HCT116 (cell line): ENCODE measurements at regions not wholly inside any gene's neighbourhood (a gene's known extent, or its start where the extent isn't known, plus 50 kb on each side); places are given as distances from the start of the nearest gene placed in this dataset.

ENCODE experiments used
- EGR1 ChIP-seq: IDR thresholded peaks from 2 replicates; pipeline ENCODE4 v1.6.1; 2012; ENCODE audit warnings: low read depth
- EZH2 ChIP-seq: fragments of 200-600 bp; sonication (generic); IDR thresholded peaks from 2 replicates; pipeline ENCODE4 v1.6.1; 2017; ENCODE audit warnings: antibody characterized with exemption, mixed run types
- EZH2phosphoT487 ChIP-seq: fragments of 200-600 bp; IDR thresholded peaks from 2 replicates; pipeline ENCODE4 v1.6.1; 2018; ENCODE audit warnings: antibody characterized with exemption, borderline replicate concordance
- POLR2A ChIP-seq: IDR thresholded peaks from 2 replicates; pipeline ENCODE4 v1.7.0; 2011; ENCODE audit warnings: borderline replicate concordance; ENCODE audit not compliant: insufficient read depth, insufficient read length; ENCODE audit errors: extremely low read depth
- POLR2AphosphoS5 ChIP-seq: IDR thresholded peaks from 2 replicates; pipeline ENCODE4 v1.6.1; 2011; ENCODE audit warnings: mild to moderate bottlenecking, low read depth, low read length, moderate library complexity
- RAD21 ChIP-seq: IDR thresholded peaks from 2 replicates; pipeline ENCODE4 v1.6.1; 2012; ENCODE audit warnings: low read depth, mild to moderate bottlenecking
- TCF7L2 ChIP-seq: IDR thresholded peaks from 2 replicates; pipeline ENCODE4 v1.7.0; 2011; ENCODE audit warnings: borderline replicate concordance, inconsistent platforms; ENCODE audit not compliant: insufficient read depth, insufficient read length; ENCODE audit errors: extremely low read depth
- ZBTB33 ChIP-seq: IDR thresholded peaks from 2 replicates; pipeline ENCODE4 v1.6.1; 2011; ENCODE audit warnings: mild to moderate bottlenecking, low read length, moderate library complexity; ENCODE audit not compliant: insufficient replicate concordance; ENCODE audit errors: extremely low read depth
- ZNF274 ChIP-seq: fragments of 200-500 bp; sonication (Bioruptor generic); IDR thresholded peaks from 2 replicates; pipeline ENCODE4 v1.6.1; 2014; ENCODE audit warnings: mild to moderate bottlenecking, low read depth, low read length, inconsistent platforms
- TF ChIP-seq, protein P1 (sequence below), 3 experiments: fragments of 200-600 bp in 1 of 3; sonication (generic) in 1 of 3; IDR thresholded peaks in 2 of 3; conservative IDR thresholded peaks in 1 of 3; 2 replicates each; pipeline ENCODE4 v1.5.1; 2012 to 2017; ENCODE audit warnings: low read depth in 2 of 3, low read length in 2 of 3, antibody characterized with exemption in 1 of 3, borderline replicate concordance in 1 of 3, control low read depth in 1 of 3, mild to moderate bottlenecking in 1 of 3, mixed read lengths in 1 of 3, mixed run types in 1 of 3, moderate library complexity in 1 of 3; ENCODE audit not compliant: insufficient read depth in 1 of 3
- TF ChIP-seq, protein P2 (sequence below): IDR thresholded peaks from 2 replicates; pipeline ENCODE4 v1.6.1; 2012; ENCODE audit warnings: low read depth

- TF ChIP-seq EZH2phosphoT487, result no peak
- no peak for TF ChIP-seq POLR2AphosphoS5
- TF ChIP-seq, protein P1, sequence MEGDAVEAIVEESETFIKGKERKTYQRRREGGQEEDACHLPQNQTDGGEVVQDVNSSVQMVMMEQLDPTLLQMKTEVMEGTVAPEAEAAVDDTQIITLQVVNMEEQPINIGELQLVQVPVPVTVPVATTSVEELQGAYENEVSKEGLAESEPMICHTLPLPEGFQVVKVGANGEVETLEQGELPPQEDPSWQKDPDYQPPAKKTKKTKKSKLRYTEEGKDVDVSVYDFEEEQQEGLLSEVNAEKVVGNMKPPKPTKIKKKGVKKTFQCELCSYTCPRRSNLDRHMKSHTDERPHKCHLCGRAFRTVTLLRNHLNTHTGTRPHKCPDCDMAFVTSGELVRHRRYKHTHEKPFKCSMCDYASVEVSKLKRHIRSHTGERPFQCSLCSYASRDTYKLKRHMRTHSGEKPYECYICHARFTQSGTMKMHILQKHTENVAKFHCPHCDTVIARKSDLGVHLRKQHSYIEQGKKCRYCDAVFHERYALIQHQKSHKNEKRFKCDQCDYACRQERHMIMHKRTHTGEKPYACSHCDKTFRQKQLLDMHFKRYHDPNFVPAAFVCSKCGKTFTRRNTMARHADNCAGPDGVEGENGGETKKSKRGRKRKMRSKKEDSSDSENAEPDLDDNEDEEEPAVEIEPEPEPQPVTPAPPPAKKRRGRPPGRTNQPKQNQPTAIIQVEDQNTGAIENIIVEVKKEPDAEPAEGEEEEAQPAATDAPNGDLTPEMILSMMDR (IDR thresholded peaks at IDR 0.05 in 2 of 3, conservative IDR thresholded peaks at IDR 0.05 in 1 of 3; ENCODE audit: borderline replicate concordance in 1 of 3, insufficient read depth in 1 of 3, low read depth in 2 of 3, low read length in 2 of 3), result no peak
- TF ChIP-seq POLR2A, result no peak
- TF ChIP-seq ZBTB33, result no peak
- TF ChIP-seq TCF7L2, result no peak
- TF ChIP-seq EGR1, result no peak
- no peak for TF ChIP-seq RAD21
- TF ChIP-seq EZH2, result no peak
- TF ChIP-seq ZNF274, result no peak
- TF ChIP-seq, protein P2, sequence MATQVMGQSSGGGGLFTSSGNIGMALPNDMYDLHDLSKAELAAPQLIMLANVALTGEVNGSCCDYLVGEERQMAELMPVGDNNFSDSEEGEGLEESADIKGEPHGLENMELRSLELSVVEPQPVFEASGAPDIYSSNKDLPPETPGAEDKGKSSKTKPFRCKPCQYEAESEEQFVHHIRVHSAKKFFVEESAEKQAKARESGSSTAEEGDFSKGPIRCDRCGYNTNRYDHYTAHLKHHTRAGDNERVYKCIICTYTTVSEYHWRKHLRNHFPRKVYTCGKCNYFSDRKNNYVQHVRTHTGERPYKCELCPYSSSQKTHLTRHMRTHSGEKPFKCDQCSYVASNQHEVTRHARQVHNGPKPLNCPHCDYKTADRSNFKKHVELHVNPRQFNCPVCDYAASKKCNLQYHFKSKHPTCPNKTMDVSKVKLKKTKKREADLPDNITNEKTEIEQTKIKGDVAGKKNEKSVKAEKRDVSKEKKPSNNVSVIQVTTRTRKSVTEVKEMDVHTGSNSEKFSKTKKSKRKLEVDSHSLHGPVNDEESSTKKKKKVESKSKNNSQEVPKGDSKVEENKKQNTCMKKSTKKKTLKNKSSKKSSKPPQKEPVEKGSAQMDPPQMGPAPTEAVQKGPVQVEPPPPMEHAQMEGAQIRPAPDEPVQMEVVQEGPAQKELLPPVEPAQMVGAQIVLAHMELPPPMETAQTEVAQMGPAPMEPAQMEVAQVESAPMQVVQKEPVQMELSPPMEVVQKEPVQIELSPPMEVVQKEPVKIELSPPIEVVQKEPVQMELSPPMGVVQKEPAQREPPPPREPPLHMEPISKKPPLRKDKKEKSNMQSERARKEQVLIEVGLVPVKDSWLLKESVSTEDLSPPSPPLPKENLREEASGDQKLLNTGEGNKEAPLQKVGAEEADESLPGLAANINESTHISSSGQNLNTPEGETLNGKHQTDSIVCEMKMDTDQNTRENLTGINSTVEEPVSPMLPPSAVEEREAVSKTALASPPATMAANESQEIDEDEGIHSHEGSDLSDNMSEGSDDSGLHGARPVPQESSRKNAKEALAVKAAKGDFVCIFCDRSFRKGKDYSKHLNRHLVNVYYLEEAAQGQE, result no peak
Observed at GRCh38 chr4:63269156-63269555, 1140.1 kb downstream of the TECRL start.
